BE2C (cell line): ENCODE measurements at regions not wholly inside any gene's neighbourhood (a gene's known extent, or its start where the extent isn't known, plus 50 kb on each side); places are given as distances from the start of the nearest gene placed in this dataset.

Experiments used
- DNase-seq: peaks from one replicate; pipeline ENCODE4 v3.0.0-alpha.2; 2020
- H3K27me3 ChIP-seq: fragments of 250-450 bp; sonication (Bioruptor Pico); 2 replicates; pipeline ENCODE4 v1.5.1; 2020; ENCODE audit warnings: mild to moderate bottlenecking
- H3K36me3 ChIP-seq: fragments of 250-450 bp; sonication (Bioruptor Pico); 2 replicates; pipeline ENCODE4 v1.5.1; 2020; ENCODE audit warnings: mild to moderate bottlenecking
- H3K4me1 ChIP-seq: fragments of 250-450 bp; sonication (Bioruptor Pico); 2 replicates; pipeline ENCODE4 v1.5.1; 2020
- H3K4me3 ChIP-seq: 2 replicates; pipeline ENCODE4 v1.5.1; 2011; ENCODE audit warnings: low read depth, low read length
- H3K9me3 ChIP-seq: fragments of 250-450 bp; sonication (Bioruptor Pico); 2 replicates; pipeline ENCODE4 v1.5.1; 2020
- CTCF ChIP-seq: IDR thresholded peaks from 2 replicates; pipeline ENCODE4 v1.5.1; 2012; ENCODE audit warnings: mild to moderate bottlenecking, low read depth, low read length

- no peaks in the 10 kb centered on the region for H3K36me3 ChIP-seq
- no peak overlapping the region for H3K4me3 ChIP-seq
- DNase-seq: no peak
- no peaks in the 10 kb centered on the region for H3K4me1 ChIP-seq
- H3K27me3 ChIP-seq: no peaks in the 10 kb centered on the region
- no peaks in the 10 kb centered on the region for H3K9me3 ChIP-seq
- no peak for TF ChIP-seq CTCF
Observed at GRCh38 chr3:143207338-143207961, 87.9 kb downstream of the CHST2 start.

- Histone ChIP-seq H3K36me3 (no peaks in the 10 kb centered on the region), H3K4me3 (no peak overlapping the region), H3K27me3 (no peaks in the 10 kb centered on the region), H3K9me3 (no peaks in the 10 kb centered on the region; the same call in 1 of the 2 replicates), H3K4me1 (no peaks in the 10 kb centered on the region)
- no peak for DNase-seq
- TF ChIP-seq CTCF: no peak
Observed at GRCh38 chr3:143208976-143209714, 89.6 kb downstream of the CHST2 start.

- no peak for TF ChIP-seq CTCF
- H3K4me1 ChIP-seq: no peaks in the 10 kb centered on the region
Observed at GRCh38 chr3:143209715-143210059, 90.1 kb downstream of the CHST2 start.

GRCh38 chr3:143210141-143210540 lies 90.6 kb downstream of the CHST2 start:
- H3K27me3 ChIP-seq: no peaks in the 10 kb centered on the region
- DNase-seq: no peak
- no peaks in the 10 kb centered on the region for H3K36me3 ChIP-seq
- no peak for TF ChIP-seq CTCF
- H3K9me3 ChIP-seq: no peaks in the 10 kb centered on the region; the same call in 1 of the 2 replicates
- H3K4me1 ChIP-seq: 0 out of 2 replicates have a peak, but pooled peaks cover 4% of the 10 kb centered on the region
- no peak overlapping the region for H3K4me3 ChIP-seq

More at GRCh38 chr3:143209715-143210059, 90.1 kb downstream of the CHST2 start:
- no peaks in the 10 kb centered on the region for H3K27me3 ChIP-seq
- H3K9me3 ChIP-seq: no peaks in the 10 kb centered on the region; the same call in 1 of the 2 replicates
- DNase-seq: no peak
- H3K36me3 ChIP-seq: no peaks in the 10 kb centered on the region
- no peak overlapping the region for H3K4me3 ChIP-seq

GRCh38 chr3:143215059-143215458 lies 95.5 kb downstream of the CHST2 start:
- H3K4me1 ChIP-seq: 0 out of 2 replicates have a peak, but pooled peaks cover 4% of the 10 kb centered on the region
- H3K4me3 ChIP-seq: no peak overlapping the region
- H3K27me3 ChIP-seq: no peaks in the 10 kb centered on the region
- DNase-seq: no peak
- no peaks in the 10 kb centered on the region for H3K36me3 ChIP-seq
- H3K9me3 ChIP-seq: no peaks in the 10 kb centered on the region; the same call in 1 of the 2 replicates
- no peak for TF ChIP-seq CTCF
